ENCODE measurements at regions not wholly inside any gene's neighbourhood (a gene's known extent, or its start where the extent isn't known, plus 50 kb on each side); places are given as distances from the start of the nearest gene placed in this dataset.
"Not testable (repeated sequence)": the region's sequence is repeated elsewhere in the genome, so short reads cannot be mapped to it uniquely, and the experiment has no call there.

DNA sequence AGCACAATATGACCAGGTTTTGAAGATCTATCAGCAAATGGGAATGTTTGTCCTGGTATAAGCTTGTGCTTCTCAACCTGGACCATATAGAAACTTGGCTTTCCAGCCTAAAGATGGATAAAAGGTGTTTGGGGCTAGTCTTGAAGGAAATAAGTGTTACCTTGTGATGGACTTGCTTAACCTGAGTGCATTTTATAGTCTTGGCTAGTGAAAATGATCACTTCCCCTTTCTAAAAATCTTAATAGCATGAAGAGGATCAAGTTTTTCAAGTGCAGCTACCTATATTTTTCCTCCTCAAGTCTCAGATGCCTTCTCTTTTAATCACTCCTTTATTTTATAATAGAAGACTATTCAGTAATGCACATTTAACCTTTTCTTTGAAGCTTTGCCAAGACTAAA is 919.8 kb upstream of the SLITRK1 start:
- intact Hi-C loops (cut with DNase I): no loop called here
- Histone ChIP-seq H3K36me3 (no peaks in the 10 kb centered on the region), H3K4me1 (ENCODE audit: insufficient read depth) (no peaks in the 10 kb centered on the region), H3K27ac (no peak overlapping the region), H3K4me3 (no peak overlapping the region), H3K9me3 (peaks cover 0 to 2% of the 10 kb centered on the region in 2 donors), H3K27me3 (no peaks in the 10 kb centered on the region)
- TF ChIP-seq EP300 (IDR thresholded peaks at IDR 0.05) (no peak), POLR2A (IDR thresholded peaks at IDR 0.05) (no peak)
- TF ChIP-seq, protein P1, sequence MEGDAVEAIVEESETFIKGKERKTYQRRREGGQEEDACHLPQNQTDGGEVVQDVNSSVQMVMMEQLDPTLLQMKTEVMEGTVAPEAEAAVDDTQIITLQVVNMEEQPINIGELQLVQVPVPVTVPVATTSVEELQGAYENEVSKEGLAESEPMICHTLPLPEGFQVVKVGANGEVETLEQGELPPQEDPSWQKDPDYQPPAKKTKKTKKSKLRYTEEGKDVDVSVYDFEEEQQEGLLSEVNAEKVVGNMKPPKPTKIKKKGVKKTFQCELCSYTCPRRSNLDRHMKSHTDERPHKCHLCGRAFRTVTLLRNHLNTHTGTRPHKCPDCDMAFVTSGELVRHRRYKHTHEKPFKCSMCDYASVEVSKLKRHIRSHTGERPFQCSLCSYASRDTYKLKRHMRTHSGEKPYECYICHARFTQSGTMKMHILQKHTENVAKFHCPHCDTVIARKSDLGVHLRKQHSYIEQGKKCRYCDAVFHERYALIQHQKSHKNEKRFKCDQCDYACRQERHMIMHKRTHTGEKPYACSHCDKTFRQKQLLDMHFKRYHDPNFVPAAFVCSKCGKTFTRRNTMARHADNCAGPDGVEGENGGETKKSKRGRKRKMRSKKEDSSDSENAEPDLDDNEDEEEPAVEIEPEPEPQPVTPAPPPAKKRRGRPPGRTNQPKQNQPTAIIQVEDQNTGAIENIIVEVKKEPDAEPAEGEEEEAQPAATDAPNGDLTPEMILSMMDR (IDR thresholded peaks at IDR 0.05): no peak
- no peak for DNase-seq

- H3K36me3 ChIP-seq: no peaks in the 10 kb centered on the region
- no peak for TF ChIP-seq POLR2A (IDR thresholded peaks at IDR 0.05)
- TF ChIP-seq EP300 (IDR thresholded peaks at IDR 0.05): no peak
- TF ChIP-seq, protein P1 (IDR thresholded peaks at IDR 0.05): no peak
- no peak for DNase-seq
- H3K27me3 ChIP-seq: no peaks in the 10 kb centered on the region
- 70 to 73% (median 73%) methylated on average over 1 of the region's 1 CpG for WGBS, 3 donors
- H3K4me1 ChIP-seq (ENCODE audit: insufficient read depth): no peaks in the 10 kb centered on the region
- no peaks in the 10 kb centered on the region for H3K9me3 ChIP-seq
- no peak overlapping the region for H3K27ac ChIP-seq
- H3K4me3 ChIP-seq: no peak overlapping the region
- intact Hi-C loops (cut with DNase I): no loop called here
Observed at GRCh38 chr13:84784443-84785153, 902.3 kb upstream of the SLITRK1 start.

GRCh38 chr13:84777316-84777715 is 895.0 kb upstream of the SLITRK1 start:
- TF ChIP-seq POLR2A (IDR thresholded peaks at IDR 0.05): no peak
- TF ChIP-seq, protein P1 (IDR thresholded peaks at IDR 0.05): no peak
- TF ChIP-seq EP300 (IDR thresholded peaks at IDR 0.05): no peak
- intact Hi-C loops (cut with DNase I): no loop called here
- no peaks in the 10 kb centered on the region for H3K4me1 ChIP-seq (ENCODE audit: insufficient read depth)
- H3K9me3 ChIP-seq: no peaks in the 10 kb centered on the region
- no peak overlapping the region for H3K4me3 ChIP-seq
- DNase-seq: no peak
- no peaks in the 10 kb centered on the region for H3K36me3 ChIP-seq
- H3K27ac ChIP-seq: no peak overlapping the region
- WGBS, 3 donors: 71 to 89% (median 80%) methylated on average over 4 of the region's 4 CpGs
- H3K27me3 ChIP-seq: no peaks in the 10 kb centered on the region

- H3K4me1 ChIP-seq (ENCODE audit: insufficient read depth): no peaks in the 10 kb centered on the region
- TF ChIP-seq POLR2A (IDR thresholded peaks at IDR 0.05) (no peak), EP300 (IDR thresholded peaks at IDR 0.05) (no peak)
- TF ChIP-seq, protein P1 (IDR thresholded peaks at IDR 0.05): no peak
- WGBS, 3 donors: 82 to 90% (median 89%) methylated on average over 2 of the region's 2 CpGs
- no peak for DNase-seq
- no peak overlapping the region for H3K27ac ChIP-seq
- no peak overlapping the region for H3K4me3 ChIP-seq
- no peaks in the 10 kb centered on the region for H3K9me3 ChIP-seq
- no peaks in the 10 kb centered on the region for H3K27me3 ChIP-seq
- no peaks in the 10 kb centered on the region for H3K36me3 ChIP-seq
- intact Hi-C loops (cut with DNase I): no loop called here
Observed at GRCh38 chr13:84776593-84776992, 894.3 kb upstream of the SLITRK1 start.

DNA sequence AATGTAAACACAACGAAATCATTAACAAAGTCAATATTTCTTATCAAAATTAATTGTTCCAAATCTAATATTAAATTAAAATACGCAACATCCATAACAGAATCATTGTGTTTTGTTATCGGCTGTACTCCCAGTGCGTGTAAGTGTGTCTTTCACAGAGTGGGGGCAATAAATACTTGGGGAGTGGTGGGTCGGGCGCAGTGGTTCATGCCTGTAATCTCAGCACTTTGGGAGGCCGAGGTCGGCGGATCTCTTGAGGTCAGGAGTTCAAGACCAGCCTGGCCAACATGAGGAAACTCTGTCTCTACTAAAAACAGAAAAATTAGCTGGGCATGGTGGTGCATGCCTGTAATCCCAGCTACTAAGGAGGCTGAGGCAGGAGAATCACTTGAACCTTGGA is 893.6 kb upstream of the SLITRK1 start:
- DNase-seq; H3K9me3 ChIP-seq; H3K27ac ChIP-seq; H3K27me3 ChIP-seq; intact Hi-C loops (cut with DNase I); H3K36me3 ChIP-seq; H3K4me3 ChIP-seq; H3K4me1 ChIP-seq (ENCODE audit: insufficient read depth): not testable (repeated sequence)
- WGBS, 3 donors: 63 to 78% (median 74%) methylated on average over 9 of the region's 9 CpGs
